Heart left ventricle (tissue), 13 donors: ENCODE measurements at regions not wholly inside any gene's neighbourhood (a gene's known extent, or its start where the extent isn't known, plus 50 kb on each side); places are given as distances from the start of the nearest gene placed in this dataset.

Experiments
- POLR2A ChIP-seq, 2 donors: fragments of 450-650 bp; IDR thresholded peaks; one replicate each; pipeline ENCODE4 v1.6.1; 2017; ENCODE audit warnings: antibody characterized with exemption in 2 of 2, mild to moderate bottlenecking in 2 of 2, moderate library complexity in 2 of 2
- TF ChIP-seq, protein P1 (sequence below), 12 donors: fragments of 200-600 bp; sonication (generic) in 4 of 12; IDR thresholded peaks; one replicate each; pipeline versions ENCODE4 v1.5.0 to v1.8.0; 2018 to 2022; ENCODE audit warnings: antibody characterized with exemption in 12 of 12, mild to moderate bottlenecking in 5 of 12
- donor health status: ischemic (EF 13 %, LVEDD 7.1; RV severe dilation, severe dysfunction).
- donor health status: DM: no; HTN: yes; CAD: no.
- donor health status: DM: no; HTN: no; CAD: no.
- donor health status: ischemic (EF 25% LVEDD 6.9; RV normal size, moderate dysfunction).
- donor health status: ischemic (EF 25% LVEDD 5.7; RV mildly dilated, moderate dysfunction).
- donor health status: ischemic (EF 35%, LVEDD 5.7; RV mildly dilated, moderate dysfunction).
- donor health status: nonischemic (EF 11% LVEDD 7.7; RV severe dilation, severe dysfunction).
- donor health status: DM: yes; HTN: yes; CAD: no.
- donor health status: PGD.
- donor health status: ischemic (EF 29% LVEDD 5.4; RV normal size, mild dysfunction).
- donor health status: nonischemic (EF 23%, LVEDD 6.1; RV moderate dilation, normal function).

DNA sequence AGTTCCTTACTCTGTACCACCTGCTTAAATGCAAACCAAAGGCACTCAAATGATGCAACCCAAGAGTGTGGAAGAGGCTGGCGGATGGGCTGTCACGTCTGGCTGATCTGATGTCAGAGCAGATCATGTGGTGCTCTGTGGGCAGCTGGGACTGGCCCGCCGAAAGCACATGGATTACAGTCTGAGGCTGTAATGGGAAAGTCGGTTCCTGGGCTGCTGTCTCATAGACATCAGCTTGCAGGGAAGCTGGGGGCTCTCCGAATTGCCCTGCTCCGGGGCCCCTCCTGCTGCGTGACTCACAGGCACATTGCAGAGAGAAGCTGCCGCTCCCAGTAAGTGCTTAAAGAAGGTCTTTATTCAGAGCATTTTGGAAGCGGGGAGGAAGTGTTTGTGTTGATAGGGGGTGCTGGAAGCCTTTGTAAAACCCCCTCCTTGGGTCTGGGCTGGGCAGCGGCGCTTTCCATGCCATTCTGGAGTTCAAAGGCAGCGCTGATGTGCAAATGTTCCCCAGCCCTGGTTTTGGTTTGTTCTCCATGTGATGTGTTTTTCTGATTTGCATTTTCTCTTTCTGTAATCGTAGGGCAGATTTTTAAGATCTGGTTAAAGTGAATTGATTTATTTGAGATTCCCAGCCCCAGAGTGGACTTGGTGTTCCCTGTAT is 181.1 kb downstream of the LARP7 start:
- TF ChIP-seq, protein P1, sequence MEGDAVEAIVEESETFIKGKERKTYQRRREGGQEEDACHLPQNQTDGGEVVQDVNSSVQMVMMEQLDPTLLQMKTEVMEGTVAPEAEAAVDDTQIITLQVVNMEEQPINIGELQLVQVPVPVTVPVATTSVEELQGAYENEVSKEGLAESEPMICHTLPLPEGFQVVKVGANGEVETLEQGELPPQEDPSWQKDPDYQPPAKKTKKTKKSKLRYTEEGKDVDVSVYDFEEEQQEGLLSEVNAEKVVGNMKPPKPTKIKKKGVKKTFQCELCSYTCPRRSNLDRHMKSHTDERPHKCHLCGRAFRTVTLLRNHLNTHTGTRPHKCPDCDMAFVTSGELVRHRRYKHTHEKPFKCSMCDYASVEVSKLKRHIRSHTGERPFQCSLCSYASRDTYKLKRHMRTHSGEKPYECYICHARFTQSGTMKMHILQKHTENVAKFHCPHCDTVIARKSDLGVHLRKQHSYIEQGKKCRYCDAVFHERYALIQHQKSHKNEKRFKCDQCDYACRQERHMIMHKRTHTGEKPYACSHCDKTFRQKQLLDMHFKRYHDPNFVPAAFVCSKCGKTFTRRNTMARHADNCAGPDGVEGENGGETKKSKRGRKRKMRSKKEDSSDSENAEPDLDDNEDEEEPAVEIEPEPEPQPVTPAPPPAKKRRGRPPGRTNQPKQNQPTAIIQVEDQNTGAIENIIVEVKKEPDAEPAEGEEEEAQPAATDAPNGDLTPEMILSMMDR (IDR thresholded peaks at IDR 0.05), result no peak
- TF ChIP-seq POLR2A (IDR thresholded peaks at IDR 0.05), result no peak
